ENCODE measurements at regions not wholly inside any gene's neighbourhood (a gene's known extent, or its start where the extent isn't known, plus 50 kb on each side); places are given as distances from the start of the nearest gene placed in this dataset.

GRCh38 chr3:87834327-87834726 is 224.5 kb downstream of the CGGBP1 start (continued):
- TF ChIP-seq ZBTB33 (IDR thresholded peaks at IDR 0.05), result no peak
- TF ChIP-seq RXRA (IDR thresholded peaks at IDR 0.05), result no peak
- no peak for TF ChIP-seq EGR1 (IDR thresholded peaks at IDR 0.05; ENCODE audit: low read depth in 2 of 2)
- TF ChIP-seq FOXA2 (IDR thresholded peaks at IDR 0.05), result no peak
- no peak for TF ChIP-seq MAX (IDR thresholded peaks at IDR 0.05)
- no peak for TF ChIP-seq JUND (IDR thresholded peaks at IDR 0.05)
- TF ChIP-seq FOXA1 (IDR thresholded peaks at IDR 0.05), result no peak

GRCh38 chr3:87833039-87833377 is 225.8 kb downstream of the CGGBP1 start:
- no peaks in the 10 kb centered on the region for H3K36me3 ChIP-seq (ENCODE audit: control insufficient read depth in 4 of 4, insufficient read depth in 3 of 4, low read depth in 1 of 4, low read length in 3 of 4)
- H3K27ac ChIP-seq (ENCODE audit: low read depth in 1 of 2, low read length in 2 of 2), result no peak overlapping the region
- H3K4me1 ChIP-seq (ENCODE audit: control insufficient read depth in 4 of 4, insufficient read depth in 4 of 4, low read length in 3 of 4), result no peaks in the 10 kb centered on the region
- no peak overlapping the region for H3K9ac ChIP-seq (ENCODE audit: low read depth in 1 of 2, low read length in 2 of 2)
- no peak for DNase-seq (ENCODE audit: low spot score)
- H3K27me3 ChIP-seq (ENCODE audit: control insufficient read depth in 4 of 4, insufficient read depth in 4 of 4, low read length in 3 of 4), result no peaks in the 10 kb centered on the region
- H3K9me3 ChIP-seq (ENCODE audit: control insufficient read depth in 4 of 4, low read length in 3 of 4), result no peaks in the 10 kb centered on the region
- no peak for TF ChIP-seq CTCF (IDR thresholded peaks at IDR 0.05; ENCODE audit: low read depth, low read length, missing input control)
- no peak for TF ChIP-seq RXRA (IDR thresholded peaks at IDR 0.05)
- TF ChIP-seq FOXA2 (IDR thresholded peaks at IDR 0.05), result no peak
- no peak for TF ChIP-seq TAF1 (conservative IDR thresholded peaks at IDR 0.05)
- TF ChIP-seq RAD21 (IDR thresholded peaks at IDR 0.05), result no peak
- no peak for TF ChIP-seq FOXA1 (IDR thresholded peaks at IDR 0.05)
- no peak for TF ChIP-seq HNF4A (conservative IDR thresholded peaks at IDR 0.05)
- TF ChIP-seq JUND (IDR thresholded peaks at IDR 0.05), result no peak
- no peak for TF ChIP-seq NR2F2 (IDR thresholded peaks at IDR 0.05)
- no peak for TF ChIP-seq ZBTB33 (IDR thresholded peaks at IDR 0.05)
- no peak for TF ChIP-seq GABPA (IDR thresholded peaks at IDR 0.05 in 1 of 2, conservative IDR thresholded peaks at IDR 0.05 in 1 of 2)
- no peak for TF ChIP-seq ATF3 (IDR thresholded peaks at IDR 0.05)
- TF ChIP-seq REST (IDR thresholded peaks at IDR 0.05), result no peak
- no peak for TF ChIP-seq YY1 (IDR thresholded peaks at IDR 0.05)
- TF ChIP-seq SP1 (IDR thresholded peaks at IDR 0.05), result no peak
- no peak overlapping the region for H3K4me3 ChIP-seq (ENCODE audit: low read depth in 1 of 3, low read length in 3 of 3)

Measured in liver (tissue), 7 donors.